ENCODE measurements at regions not wholly inside any gene's neighbourhood (a gene's known extent, or its start where the extent isn't known, plus 50 kb on each side); places are given as distances from the start of the nearest gene placed in this dataset.

GRCh38 chr9:27950382-27950781 lies 377.1 kb upstream of the C9orf72 start:
- Histone ChIP-seq H3K4me1 (replicated peaks in 1 of 2; ENCODE audit: control insufficient read depth in 2 of 2, insufficient read depth in 2 of 2, low read length in 2 of 2) (no peaks in the 10 kb centered on the region), H3K9ac (ENCODE audit: insufficient read depth in 1 of 2, low read depth in 2 of 2, low read length in 2 of 2) (no peak overlapping the region), H3K79me2 (ENCODE audit: control insufficient read depth, insufficient read depth, low read length) (no peaks in the 10 kb centered on the region), H3K27ac (ENCODE audit: extremely low read depth, low read depth, low read length) (no peak overlapping the region), H3K27me3 (ENCODE audit: control insufficient read depth in 2 of 2, insufficient read depth in 2 of 2, low read length in 2 of 2) (no peaks in the 10 kb centered on the region), H2AFZ (ENCODE audit: low read depth, low read length) (no peak overlapping the region), H4K20me1 (replicated peaks; ENCODE audit: control insufficient read depth, insufficient read depth, low read length) (no peaks in the 10 kb centered on the region), H3K9me1 (ENCODE audit: control insufficient read depth, insufficient read depth, low read length) (no peaks in the 10 kb centered on the region), H3K36me3 (ENCODE audit: control insufficient read depth, insufficient read depth, low read length) (no peaks in the 10 kb centered on the region), H3K9me3 (replicated peaks; ENCODE audit: control insufficient read depth, insufficient read depth, low read depth, low read length) (no peaks in the 10 kb centered on the region), H3K4me2 (ENCODE audit: insufficient read depth, low read length) (no peak overlapping the region), H3K4me3 (no peak overlapping the region)
- DNase-seq (ENCODE audit: extremely low read depth in 1 of 4, low spot score in 3 of 4) (no peak), ATAC-seq (no peak), FAIRE-seq (no peak)
- 0% methylated on average over 3 of the region's 8 CpGs for WGBS (ENCODE audit: insufficient coverage, low coverage, missing lambda C conversion rate)
- CTCF ChIA-PET (ENCODE audit: low intra/inter-chr PET ratio), result no interaction called here
- in situ Hi-C loops (cut with MboI), result no loop called here
- BruUV-seq (replicated peaks), result no TSS peak
- intact Hi-C loops (cut with micrococcal nuclease), result no loop called here
- POLR2A ChIA-PET, result no interaction called here
- TF ChIP-seq ZNF696 (CRISPR knock-in tag; conservative IDR thresholded peaks at IDR 0.05) (no peak), MGA (IDR thresholded peaks at IDR 0.05) (no peak), ZNF699 (CRISPR knock-in tag; IDR thresholded peaks at IDR 0.05; ENCODE audit: insufficient replicate concordance) (no peak), ELF2 (CRISPR knock-in tag; IDR thresholded peaks at IDR 0.05) (no peak), HNRNPL (IDR thresholded peaks at IDR 0.05; ENCODE audit: low read depth, low read length) (no peak), RERE (CRISPR knock-in tag; IDR thresholded peaks at IDR 0.05; ENCODE audit: borderline replicate concordance) (no peak)

All from K562 (cell line).